Retina (tissue), 1 donor: ENCODE measurements at regions not wholly inside any gene's neighbourhood (a gene's known extent, or its start where the extent isn't known, plus 50 kb on each side); places are given as distances from the start of the nearest gene placed in this dataset.
"Not testable (repeated sequence)": the region's sequence is repeated elsewhere in the genome, so short reads cannot be mapped to it uniquely, and the experiment has no call there.

Experiments
- DNase-seq: peaks from one replicate; pipeline ENCODE4 v3.0.0-alpha.2; 2016

DNA sequence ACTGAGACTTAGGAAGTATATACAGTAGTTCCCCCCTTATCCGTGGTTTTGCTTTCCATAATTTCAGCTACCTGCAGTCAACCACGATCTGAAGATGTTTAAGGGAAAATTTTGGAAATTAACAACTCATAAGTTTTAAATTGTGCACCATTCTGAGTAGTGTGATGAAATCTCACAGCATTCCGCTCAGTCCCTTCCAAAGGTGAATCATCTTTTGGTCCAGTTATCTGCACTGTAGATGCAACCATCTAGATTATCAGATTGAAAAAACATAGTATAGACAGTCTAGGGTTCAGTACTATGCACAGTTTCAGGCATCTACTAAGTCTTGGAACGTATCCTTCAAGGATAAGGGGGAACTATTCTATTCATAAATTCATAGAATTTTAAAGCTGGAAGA lies 109.0 kb downstream of the ANXA3 start:
- no peak for DNase-seq

- DNase-seq = no peak
These were observed 109.6 kb downstream of the ANXA3 start for GRCh38 chr4:78661086-78661690.

GRCh38 chr4:78661921-78662521 lies 110.5 kb downstream of the ANXA3 start:
- no peak for DNase-seq

GRCh38 chr4:78662658-78663057 lies 111.1 kb downstream of the ANXA3 start:
- no peak for DNase-seq

DNA sequence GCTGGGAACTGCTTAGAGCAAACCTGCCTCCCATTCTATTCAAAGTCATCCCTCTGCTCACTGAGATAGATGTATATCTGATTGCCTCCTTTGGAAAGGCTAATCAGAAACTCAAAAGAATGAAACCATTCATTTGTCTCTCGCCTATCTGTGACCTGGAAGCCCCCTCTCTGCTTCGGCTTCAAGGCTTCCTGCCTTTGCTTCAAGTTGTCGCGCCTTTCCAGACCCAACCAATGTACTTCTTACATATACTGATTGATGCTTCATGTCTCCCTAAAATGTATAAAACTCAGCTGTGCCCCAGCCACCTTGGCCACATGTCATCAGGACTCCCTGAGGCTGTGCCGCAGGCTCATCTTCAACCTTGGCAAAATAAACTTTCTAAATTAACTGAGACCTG lies 111.9 kb upstream of the BMP2K start:
- not testable (repeated sequence) for DNase-seq

DNA sequence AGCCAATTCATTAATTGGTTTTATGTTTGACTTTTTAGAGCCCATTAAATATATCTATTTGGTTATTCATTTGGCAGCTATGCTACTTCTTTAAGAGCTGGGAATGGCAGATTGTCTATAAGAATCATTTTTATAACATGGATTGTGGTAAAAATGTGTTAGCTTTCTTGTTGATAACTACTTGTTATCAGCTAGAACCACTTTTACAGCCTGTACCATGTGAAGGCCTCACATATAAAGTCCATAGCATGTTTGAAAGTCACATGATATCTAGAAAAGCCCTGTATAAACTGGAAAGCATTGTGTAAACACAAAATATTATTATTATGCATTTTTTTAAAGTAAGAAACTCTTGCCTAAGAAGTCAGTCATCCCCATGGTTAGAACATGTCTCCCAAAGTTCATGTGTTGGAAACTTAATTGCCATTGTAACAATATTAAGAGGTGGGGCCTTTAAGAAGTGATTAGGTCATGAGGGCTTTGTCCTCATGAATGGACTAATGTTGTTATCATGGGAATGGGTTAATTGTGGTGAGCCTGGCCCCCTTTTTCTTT lies 110.9 kb upstream of the BMP2K start:
- DNase-seq = no peak

DNA sequence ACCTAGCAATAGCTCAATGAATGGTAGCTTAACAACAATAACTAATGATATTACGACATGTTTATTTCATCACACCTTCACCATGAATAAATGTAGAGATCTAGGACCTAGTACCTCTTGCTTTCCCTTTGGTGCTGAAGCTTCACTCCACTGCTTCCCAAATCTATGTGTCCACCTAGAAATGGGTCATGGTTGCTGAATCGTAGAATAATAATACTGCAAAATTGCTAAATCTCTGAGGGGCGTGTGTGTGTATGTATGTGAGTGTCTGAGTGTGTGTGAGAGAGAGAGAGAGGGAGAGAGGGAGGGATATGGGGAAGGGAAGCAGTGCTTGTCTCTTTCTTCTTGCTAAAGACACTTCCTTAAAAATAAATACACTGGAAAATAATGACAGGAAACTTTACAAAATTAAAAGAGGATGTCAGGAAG lies 109.3 kb upstream of the BMP2K start:
- no peak for DNase-seq

DNA sequence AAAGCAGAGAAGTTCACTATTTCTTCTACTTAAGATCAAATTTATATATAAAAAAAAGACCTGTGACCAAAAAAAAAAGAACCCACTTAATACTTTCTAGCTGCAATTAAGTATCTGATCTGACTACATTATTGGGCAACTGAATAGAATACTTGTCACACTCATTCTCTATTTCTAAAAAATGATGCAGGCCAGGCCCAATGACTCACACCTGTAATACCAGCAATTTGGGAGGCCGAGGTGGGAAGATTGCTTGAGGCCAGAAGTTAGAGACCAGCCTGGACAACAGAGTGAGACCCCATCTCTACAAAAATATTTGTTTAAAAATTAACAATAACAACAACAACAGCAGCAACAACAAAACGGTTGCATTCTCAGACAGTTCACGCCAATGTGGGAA lies 108.8 kb upstream of the BMP2K start:
- no peak for DNase-seq

DNA sequence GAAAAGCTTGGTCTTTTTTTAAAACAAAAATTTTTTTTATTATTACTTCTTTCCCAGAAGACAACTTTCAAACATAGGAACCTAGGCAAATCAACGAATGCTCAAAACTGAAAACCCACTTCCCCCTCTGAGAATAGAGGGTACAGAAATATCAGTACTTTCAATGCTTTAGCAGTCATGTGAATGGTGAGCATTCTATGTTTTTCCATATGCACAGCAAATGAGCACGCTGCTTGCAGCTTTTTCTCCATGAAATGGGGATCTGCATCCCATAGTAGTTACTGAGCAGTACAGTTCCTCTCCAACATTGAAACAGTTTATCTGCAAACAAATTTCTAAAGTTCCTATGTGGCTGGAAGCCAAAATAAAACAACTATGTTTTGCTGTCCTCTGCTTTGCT lies 108.4 kb upstream of the BMP2K start:
- DNase-seq = no peak

GRCh38 chr4:78669453-78669852 lies 106.7 kb upstream of the BMP2K start:
- DNase-seq = no peak

GRCh38 chr4:78671903-78672815 lies 104.0 kb upstream of the BMP2K start:
- DNase-seq = no peak

GRCh38 chr4:78673337-78673736 lies 102.8 kb upstream of the BMP2K start:
- no peak for DNase-seq

- DNase-seq = no peak
These were observed 100.8 kb upstream of the BMP2K start for GRCh38 chr4:78675325-78675724.

GRCh38 chr4:78682070-78682469 lies 94.1 kb upstream of the BMP2K start:
- DNase-seq = no peak

- DNase-seq = no peak
These were observed 92.8 kb upstream of the BMP2K start for GRCh38 chr4:78683352-78683751.

DNA sequence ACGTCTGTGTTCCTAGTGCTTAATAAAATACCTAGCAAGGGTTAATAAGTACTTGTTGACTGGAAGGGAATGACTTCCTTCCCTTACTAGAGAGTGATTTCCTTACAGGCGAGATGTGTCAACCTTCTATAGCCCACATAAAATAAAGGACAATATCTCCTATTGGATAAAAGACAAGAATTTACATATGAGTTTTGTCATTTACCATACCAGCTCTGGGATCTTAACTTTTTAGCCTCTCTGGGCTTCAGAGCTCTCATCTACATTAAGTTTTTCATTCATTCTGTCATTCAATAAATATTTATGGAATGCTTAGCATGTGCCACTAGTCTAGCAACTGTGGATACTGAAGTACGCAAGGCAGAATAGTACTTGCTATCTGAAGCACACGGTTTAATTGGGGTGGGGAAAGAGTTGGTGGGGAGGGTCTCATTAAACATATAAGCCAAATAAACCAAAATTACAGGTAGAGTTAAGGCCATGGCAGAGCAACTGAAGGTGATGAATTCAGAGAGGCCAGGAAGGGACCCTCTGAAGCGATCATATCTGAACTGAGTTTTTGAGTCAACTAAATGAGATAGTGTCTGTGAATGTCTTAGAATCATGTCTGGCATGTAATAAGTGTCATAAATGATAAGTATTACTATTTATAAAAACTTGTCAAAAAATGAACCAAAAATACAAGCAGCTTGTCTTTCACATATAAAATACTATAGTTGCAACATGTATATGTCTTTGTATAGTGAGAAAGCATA lies 91.6 kb upstream of the BMP2K start:
- DNase-seq = no peak

DNA sequence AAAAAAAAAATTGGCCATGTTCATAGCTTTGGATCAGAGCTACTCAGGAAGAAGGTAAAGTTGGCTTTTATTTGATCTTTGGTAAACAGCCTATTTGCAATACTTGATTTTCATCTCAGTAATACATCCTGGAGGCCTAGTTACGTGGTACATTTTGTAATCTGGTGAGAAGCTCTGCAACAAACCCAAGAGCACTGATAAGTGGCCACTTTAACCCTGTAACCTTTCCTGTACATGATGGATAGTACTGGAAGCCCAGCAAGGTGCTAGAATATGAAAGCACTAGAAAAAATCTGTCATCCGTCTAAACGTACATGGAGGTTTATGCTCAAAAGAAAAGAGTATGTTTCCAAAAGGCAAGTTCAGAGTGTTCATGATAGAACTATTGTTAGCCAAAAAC lies 88.3 kb upstream of the BMP2K start:
- DNase-seq = no peak

GRCh38 chr4:78688366-78688765 lies 87.8 kb upstream of the BMP2K start:
- DNase-seq = no peak

DNA sequence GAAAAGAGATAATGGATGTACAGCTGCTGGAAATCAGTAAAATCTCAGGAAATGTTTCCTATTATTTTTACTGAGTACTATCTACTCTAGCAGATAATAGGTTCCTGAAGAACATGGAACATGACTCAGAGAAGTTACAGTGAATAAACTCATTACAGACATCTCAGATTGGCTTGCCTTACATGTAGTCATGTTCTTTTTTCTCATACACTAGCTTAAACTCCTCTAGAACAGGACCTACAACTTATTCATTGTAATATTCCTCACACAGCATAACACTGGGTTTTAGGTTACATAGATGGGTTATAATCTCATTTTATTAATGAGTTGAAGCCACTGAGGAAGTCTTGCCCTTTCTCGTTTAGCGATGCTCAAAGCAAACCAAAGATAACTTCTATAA lies 86.9 kb upstream of the BMP2K start:
- no peak for DNase-seq

DNA sequence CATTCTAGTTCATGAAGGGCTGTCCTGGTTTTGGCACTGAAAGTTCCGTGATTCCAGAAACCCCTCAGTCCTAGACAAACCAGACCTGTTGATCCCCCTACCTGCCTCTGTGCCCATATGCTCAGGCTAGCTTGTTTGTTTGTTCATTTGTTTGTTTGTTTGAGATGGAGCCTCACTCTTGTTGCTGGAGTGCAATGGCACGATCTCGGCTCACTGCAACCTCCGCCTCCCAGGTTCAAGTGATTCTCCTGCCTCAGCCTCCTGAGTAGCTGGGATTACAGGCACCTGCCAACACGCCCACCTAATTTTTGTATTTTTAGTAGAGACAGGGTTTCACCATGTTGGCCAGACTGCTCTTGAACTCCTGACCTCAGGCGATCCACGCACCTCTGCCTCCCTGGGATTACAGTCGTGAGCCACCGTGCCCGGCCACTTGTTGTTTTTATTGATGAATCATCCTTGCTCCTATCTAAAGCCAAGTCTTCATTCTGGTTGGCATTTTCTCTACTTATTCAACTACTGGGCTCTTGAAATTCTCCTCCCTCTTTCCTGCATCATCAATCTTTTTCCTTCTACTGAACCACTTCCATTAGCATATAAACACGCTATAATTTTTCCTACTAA lies 86.3 kb upstream of the BMP2K start:
- DNase-seq = no peak

- no peak for DNase-seq
These were observed 84.8 kb upstream of the BMP2K start for GRCh38 chr4:78691334-78691754.
